WI38 (cell line): ENCODE measurements at regions not wholly inside any gene's neighbourhood (a gene's known extent, or its start where the extent isn't known, plus 50 kb on each side); places are given as distances from the start of the nearest gene placed in this dataset.

ENCODE experiments used
- H3K4me3 ChIP-seq: 2 replicates; pipeline ENCODE4 v1.5.1; 2011; ENCODE audit warnings: low read depth, mild to moderate bottlenecking, control low read depth, low read length
- CTCF ChIP-seq: IDR thresholded peaks from 2 replicates; pipeline ENCODE4 v1.5.1; 2012; ENCODE audit warnings: low read depth, mild to moderate bottlenecking, control low read depth, low read length

- no peak for TF ChIP-seq CTCF
- no peak overlapping the region for H3K4me3 ChIP-seq
Measured at GRCh38 chr10:131560166-131560565, 248.6 kb upstream of the TCERG1L start.

- TF ChIP-seq CTCF: no peak
- no peak overlapping the region for H3K4me3 ChIP-seq
Measured at GRCh38 chr10:131560706-131561355, 249.3 kb upstream of the TCERG1L start.

- TF ChIP-seq CTCF: no peak
- H3K4me3 ChIP-seq: no peak overlapping the region
Measured at GRCh38 chr10:131561897-131562296, 250.4 kb upstream of the TCERG1L start.

GRCh38 chr10:131563411-131563810, 251.9 kb upstream of the TCERG1L start:
- no peak overlapping the region for H3K4me3 ChIP-seq
- TF ChIP-seq CTCF: no peak

GRCh38 chr10:131567279-131568162, 256.0 kb upstream of the TCERG1L start:
- no peak overlapping the region for H3K4me3 ChIP-seq
- TF ChIP-seq CTCF: no peak

GRCh38 chr10:131568866-131569265, 257.3 kb upstream of the TCERG1L start:
- H3K4me3 ChIP-seq: no peak overlapping the region
- no peak for TF ChIP-seq CTCF
